ENCODE measurements at regions not wholly inside any gene's neighbourhood (a gene's known extent, or its start where the extent isn't known, plus 50 kb on each side); places are given as distances from the start of the nearest gene placed in this dataset.

GRCh38 chr14:49962621-49963020 lies 69.7 kb downstream of the ARF6 start:
- TF ChIP-seq CTCF (IDR thresholded peaks at IDR 0.05) (no peak), POLR2A (IDR thresholded peaks at IDR 0.05; ENCODE audit: low read length) (no peak), CHD2 (IDR thresholded peaks at IDR 0.05; ENCODE audit: low read length, partially characterized antibody) (no peak), MAZ (IDR thresholded peaks at IDR 0.05; ENCODE audit: borderline replicate concordance, low read depth, low read length) (no peak), CBX2 (IDR thresholded peaks at IDR 0.05; ENCODE audit: borderline replicate concordance, low read depth) (no peak), GATA3 (IDR thresholded peaks at IDR 0.05; ENCODE audit: borderline replicate concordance) (no peak)

Data from A549 (cell line).